OCI-M2 (cell line): ENCODE measurements at regions not wholly inside any gene's neighbourhood (a gene's known extent, or its start where the extent isn't known, plus 50 kb on each side); places are given as distances from the start of the nearest gene placed in this dataset.
"Not testable (repeated sequence)": the region's sequence is repeated elsewhere in the genome, so short reads cannot be mapped to it uniquely, and the experiment has no call there.

Source experiments
- DNase-seq: peaks from one replicate; lab custom pipeline; 2025; ENCODE audit not compliant: unreplicated experiment; lab: John Stamatoyannopoulos, UW

DNA sequence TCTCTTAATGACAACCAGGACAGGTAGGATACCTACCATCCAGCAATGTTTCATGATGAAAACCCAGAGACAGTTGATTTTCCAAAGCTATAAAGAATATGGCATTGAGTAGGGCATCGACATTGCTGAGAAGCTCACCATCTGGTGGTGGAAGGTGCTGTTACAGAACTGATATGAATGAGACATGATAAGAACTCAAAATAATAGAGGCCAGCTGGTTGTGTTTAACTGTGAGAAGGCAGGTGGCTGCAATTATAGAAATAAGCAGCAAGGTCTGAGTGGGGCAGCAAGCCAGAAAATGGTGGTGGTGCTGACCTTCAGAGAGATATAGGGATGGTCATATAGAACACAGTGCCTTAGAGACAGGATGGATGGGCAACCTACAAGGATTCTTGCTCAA lies 449.7 kb downstream of the BTG1 start:
- DNase-seq = no peak

DNA sequence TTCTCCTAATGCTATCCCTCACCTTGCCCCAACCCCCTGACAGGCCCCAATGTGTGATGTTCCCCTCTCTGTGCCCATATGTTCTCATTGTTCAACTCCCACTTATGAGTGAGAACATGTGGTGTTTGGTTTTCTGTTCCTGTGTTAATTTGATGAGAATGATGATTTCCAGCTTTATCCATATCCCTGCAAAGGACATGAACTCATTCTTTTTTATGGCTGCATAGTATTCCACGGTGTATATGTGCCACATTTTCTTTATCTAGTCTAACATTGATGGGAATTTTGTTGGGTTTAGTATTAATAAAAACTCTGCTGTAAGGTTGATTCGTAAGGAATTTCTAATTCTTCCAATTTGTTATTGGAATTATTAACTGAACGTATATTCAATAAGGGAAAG lies 450.2 kb downstream of the BTG1 start:
- not testable (repeated sequence) for DNase-seq

GRCh38 chr12:91690531-91690930 lies 455.1 kb downstream of the BTG1 start:
- DNase-seq = no peak

DNA sequence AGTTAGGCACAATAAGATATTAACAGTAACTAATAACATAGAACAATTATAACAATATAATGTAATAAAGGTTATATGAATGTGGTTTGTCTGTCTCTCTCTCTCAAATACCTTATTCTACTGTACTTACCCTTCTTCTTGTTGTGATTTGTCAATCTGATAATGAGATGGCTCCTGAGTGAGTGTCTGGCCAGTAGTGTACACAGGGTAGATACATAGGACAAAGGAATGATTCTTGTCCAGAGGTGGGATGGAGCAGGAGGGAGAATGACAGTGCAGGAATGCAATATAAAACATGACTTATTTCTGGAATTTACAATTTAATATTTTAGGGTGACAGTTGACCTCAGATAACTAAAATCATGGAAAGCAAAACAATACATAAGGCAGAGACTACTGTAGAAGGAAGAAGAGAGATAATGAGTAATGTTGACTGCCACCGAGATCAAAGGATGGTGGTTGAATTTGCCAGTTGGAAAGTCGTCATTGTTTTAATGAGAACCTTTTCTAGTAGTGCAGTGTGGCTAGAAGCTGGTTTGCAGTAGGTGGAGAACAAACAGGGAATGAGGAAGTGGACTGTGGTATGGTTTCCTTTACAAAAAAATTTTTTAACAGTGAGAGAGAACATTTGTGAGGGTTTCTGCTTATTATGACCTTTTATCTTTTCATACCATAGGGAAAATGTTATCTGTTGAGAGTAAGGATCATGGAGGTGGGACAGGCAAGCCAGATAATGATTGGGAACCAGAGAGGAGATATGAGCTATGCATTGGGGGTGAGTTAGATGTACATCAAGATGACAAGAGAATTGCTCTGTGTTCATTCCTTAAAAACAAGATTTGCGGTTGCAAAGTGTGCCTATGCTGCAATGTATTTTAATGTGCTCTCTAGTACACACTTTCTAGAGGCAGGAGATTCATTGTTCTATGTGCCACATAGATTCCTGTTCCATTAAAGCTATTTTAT lies 458.3 kb downstream of the BTG1 start:
- DNase-seq = no peak

DNA sequence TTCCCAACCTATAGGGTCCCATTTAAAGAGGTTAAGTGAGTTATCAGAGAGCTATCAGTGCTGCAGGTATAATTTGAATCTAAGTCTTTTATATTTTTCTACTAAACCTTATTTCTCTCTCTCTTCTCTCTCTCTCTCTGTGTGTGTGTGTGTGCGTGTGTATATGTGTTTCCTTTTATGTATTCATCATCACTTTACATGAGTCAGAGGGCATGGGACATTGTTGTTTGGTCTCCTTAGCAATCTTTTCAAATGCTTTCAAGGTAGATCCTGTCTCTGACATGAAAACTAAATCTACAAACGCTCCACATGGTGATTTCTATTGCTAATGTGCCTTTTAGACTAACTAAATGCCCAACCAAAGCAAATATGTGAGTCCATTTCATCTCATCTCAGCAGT lies 459.7 kb downstream of the BTG1 start:
- no peak for DNase-seq

DNA sequence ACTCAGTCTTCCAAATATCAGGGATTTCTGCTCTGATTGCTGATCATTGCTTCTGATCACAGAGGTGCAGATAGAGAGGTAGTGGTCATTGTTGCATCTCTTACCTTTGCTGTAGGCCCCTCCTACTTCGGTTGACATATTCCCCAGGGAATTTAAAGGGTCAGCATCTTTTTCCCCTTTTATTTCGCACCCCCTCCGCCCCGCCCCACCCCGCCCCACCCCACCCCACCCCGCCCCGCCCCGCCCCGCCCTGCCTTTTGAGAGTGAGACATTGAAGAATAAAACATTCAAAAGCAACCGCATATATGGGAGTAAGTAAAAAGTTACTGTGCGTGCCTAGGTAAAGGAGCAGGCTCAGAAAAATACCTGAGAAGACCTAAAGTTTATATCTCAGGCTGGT lies 463.9 kb downstream of the BTG1 start:
- DNase-seq = no peak

DNA sequence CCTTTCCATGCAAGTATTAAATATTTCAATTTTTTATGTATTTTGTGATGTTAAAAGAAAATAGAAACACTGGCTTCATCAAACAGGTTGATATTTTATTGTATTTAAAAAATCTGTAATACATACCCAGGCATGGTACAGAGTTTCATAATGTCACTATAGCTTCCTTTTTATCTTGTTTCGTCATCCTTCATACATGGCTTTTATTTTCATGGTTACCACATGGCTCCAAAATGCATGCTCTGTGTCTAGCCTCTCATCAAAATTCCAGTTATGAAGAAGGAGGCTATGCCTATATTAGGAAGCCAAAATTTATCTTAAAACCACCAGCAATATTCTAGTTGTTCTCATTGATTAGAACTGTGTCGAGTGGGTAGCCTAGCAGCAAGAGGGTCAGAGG lies 464.8 kb downstream of the BTG1 start:
- DNase-seq = no peak

- no peak for DNase-seq
Measured at GRCh38 chr12:91677556-91677955, 468.1 kb downstream of the BTG1 start.

- no peak for DNase-seq
Measured at GRCh38 chr12:91675401-91675800, 470.2 kb downstream of the BTG1 start.

DNA sequence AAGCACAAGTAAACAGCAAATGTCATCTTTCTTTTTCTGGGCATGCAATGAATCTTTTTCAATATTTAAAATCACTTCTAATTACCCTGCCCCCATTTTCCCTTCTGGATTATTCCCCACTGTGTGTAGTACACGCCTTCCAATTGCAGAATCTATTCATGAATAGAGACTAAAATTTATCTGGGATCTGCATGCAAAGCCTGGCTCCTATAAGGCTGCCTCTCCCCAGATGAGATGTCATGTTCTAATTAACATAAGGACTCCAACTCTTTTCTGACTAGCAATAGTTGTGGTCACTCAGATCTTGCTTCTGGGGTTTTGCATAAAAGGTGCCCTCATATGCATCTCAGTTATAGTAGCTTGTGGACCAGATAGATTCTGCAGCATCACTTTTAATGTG lies 473.5 kb downstream of the BTG1 start:
- DNase-seq = no peak

- DNase-seq = no peak
Measured at GRCh38 chr12:91667694-91668093, 478.0 kb downstream of the BTG1 start.

- no peak for DNase-seq
Measured at GRCh38 chr12:91663744-91664143, 481.1 kb upstream of the DCN start.

DNA sequence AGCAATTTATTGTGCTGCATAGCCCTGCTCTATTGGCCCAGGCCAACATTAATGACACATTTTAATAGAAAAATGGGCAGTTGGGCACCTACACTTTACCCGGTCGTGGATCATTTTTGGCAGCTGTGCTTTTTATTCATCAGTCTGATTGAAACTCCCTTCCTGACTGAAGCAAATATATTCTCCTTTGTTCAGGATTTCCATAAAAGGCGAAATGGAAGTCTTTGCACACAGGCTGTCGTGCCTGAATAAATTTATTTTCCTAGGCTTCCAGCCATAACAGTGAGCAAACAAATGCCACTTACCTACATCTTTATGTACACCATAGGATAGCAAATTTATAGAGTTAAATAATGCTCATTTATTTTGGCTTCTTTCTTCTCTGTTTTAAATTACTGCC lies 480.7 kb upstream of the DCN start:
- no peak for DNase-seq

DNA sequence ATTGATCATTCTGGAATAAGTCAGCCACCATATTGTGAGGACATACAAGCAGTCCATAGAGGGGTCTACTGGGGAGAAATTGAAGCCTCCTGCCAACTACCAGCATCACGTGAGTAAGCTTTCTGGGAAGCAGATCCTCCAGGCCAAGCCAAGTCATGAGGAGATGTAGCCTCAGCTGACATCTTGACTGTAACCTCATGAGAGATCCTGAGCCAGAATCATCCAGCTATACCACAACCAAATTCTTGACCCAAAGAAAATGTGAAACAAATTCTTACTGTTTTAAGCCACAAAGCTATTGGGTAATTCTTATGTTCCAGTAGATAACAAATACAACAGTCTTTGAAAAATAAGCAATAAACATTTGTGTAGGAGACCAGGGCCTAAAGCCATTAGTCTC lies 479.4 kb upstream of the DCN start:
- no peak for DNase-seq

DNA sequence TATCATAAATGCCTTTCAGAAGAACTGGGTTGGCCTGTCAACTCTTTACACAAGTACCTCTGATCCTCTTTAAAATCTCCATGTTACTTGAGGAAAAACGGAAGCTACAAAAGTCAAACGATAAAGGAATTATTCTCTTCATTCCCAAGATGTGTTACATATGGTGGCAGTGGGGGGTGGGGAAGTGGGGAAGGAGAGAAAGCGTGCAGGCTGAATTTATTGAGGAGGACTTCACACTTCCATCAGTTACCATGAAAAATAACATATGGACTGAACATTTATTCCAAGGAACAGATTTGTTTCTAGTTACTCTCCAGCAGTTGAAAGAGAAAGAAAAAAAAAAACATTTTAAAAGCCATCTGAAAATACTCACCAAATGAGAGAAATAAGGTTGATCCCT lies 474.4 kb upstream of the DCN start:
- DNase-seq = no peak

GRCh38 chr12:91655966-91656365 lies 473.3 kb upstream of the DCN start:
- no peak for DNase-seq

DNA sequence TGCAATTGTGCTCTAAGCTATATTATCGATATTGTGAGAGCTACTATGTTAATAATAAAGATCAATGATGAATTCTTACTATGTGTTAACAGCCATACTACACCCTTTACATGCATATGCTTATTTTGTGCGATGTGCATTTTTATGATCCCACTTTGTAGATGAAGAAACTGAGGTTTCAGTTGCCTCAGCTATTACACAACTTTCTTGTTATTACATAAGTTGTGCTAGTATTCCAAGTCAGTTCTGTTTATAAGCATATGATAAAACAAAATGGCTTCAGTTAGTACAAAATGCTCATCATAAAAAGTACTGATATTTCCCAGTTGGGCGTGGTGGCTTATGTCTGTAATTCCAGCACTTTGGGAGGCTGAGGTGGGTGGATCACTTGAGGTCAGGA lies 471.5 kb upstream of the DCN start:
- DNase-seq = no peak

DNA sequence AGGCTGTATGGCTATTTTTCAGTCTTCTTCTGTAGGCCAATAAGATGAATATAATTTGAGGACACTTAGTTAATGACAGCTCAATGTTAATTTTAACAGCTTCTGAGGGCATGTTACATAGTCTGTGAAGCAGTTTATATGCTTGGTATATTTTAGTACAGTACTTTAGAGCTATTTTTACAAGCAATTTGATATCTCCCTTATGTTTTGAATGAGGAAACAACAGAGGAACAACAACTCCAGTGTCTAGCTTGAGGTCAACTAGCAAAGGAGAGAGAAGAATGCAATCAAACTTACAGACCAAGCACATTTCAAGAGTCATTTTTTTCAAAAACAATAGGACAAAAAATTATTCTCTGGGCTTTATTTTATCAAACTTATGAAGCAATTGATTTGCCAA lies 469.1 kb upstream of the DCN start:
- no peak for DNase-seq

- no peak for DNase-seq
Measured at GRCh38 chr12:91643763-91644162, 461.1 kb upstream of the DCN start.

DNA sequence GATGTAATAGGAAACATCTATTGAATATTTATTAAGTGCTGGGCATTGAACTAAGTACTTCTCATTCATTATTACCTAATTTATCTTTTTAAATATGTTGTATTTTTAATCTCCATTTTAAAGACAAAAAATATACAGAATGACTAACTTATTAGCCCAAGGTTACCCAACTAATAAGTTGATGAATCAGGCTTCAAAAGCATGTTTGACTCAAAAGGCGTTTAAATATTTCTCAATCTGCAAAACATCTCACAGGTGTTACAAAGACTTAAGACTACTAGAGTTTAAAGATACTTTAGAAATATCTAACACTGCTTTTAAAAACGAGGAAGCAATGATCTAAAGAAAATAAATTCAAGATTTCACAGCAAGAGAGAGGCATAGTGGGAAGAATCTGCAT lies 457.4 kb upstream of the DCN start:
- DNase-seq = no peak

- DNase-seq = no peak
Measured at GRCh38 chr12:91639327-91639726, 456.7 kb upstream of the DCN start.

- no peak for DNase-seq
Measured at GRCh38 chr12:91637789-91638624, 455.4 kb upstream of the DCN start.
